ENCODE measurements at regions not wholly inside any gene's neighbourhood (a gene's known extent, or its start where the extent isn't known, plus 50 kb on each side); places are given as distances from the start of the nearest gene placed in this dataset.

DNA sequence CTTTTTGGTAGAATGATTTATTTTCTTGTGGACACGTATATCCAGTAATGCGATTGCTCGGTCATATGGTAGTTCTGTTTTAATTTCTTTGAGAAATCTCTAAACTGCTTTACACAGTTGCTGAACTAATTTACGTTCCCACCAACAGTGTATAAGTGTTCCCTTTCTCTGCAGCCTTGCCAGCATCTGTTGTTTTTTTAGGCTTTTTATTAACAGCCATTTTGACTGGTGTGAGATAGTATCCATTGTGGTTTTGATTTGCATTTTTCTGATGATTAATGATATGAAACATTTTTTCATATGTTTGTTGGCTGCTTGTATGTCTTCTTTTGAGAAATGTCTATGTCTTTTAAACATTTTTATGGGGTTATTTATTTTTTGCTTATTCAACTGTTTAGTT, 196.7 kb downstream of the MOXD1 start (continued):
- no peak for TF ChIP-seq SP2 (IDR thresholded peaks at IDR 0.05; ENCODE audit: low read length)
- no peak for TF ChIP-seq KDM5A (IDR thresholded peaks at IDR 0.05; ENCODE audit: low read length)
- no peak for TF ChIP-seq POLR2AphosphoS5 (IDR thresholded peaks at IDR 0.05; ENCODE audit: low read depth, low read length)
- TF ChIP-seq ZNF274 (IDR thresholded peaks at IDR 0.05; ENCODE audit: borderline replicate concordance, extremely low read depth, low read length) = no peak
- no peak for TF ChIP-seq FOSL1 (IDR thresholded peaks at IDR 0.05; ENCODE audit: insufficient read depth, low read depth, low read length)

All from H1 (cell line).